Psoas muscle (tissue), 7 donors: ENCODE measurements at regions not wholly inside any gene's neighbourhood (a gene's known extent, or its start where the extent isn't known, plus 50 kb on each side); places are given as distances from the start of the nearest gene placed in this dataset.

ENCODE experiments used
- ATAC-seq, 4 donors: fragments of 200-7000 bp; cut with Tn5 transposase; one replicate each; pipeline ENCODE4 v1.9.1; 2020; ENCODE audit warnings: moderate library complexity in 3 of 4, mild to moderate bottlenecking in 2 of 4
- DNase-seq, 2 donors: peaks; one replicate each; pipeline ENCODE4 v3.0.0-alpha.2; 2020
- H3K27ac ChIP-seq: fragments of 200-600 bp; one replicate; pipeline ENCODE4 v1.8.0; 2022
- H3K27me3 ChIP-seq, 3 donors: fragments of 200-600 bp in 1 of 3; one replicate each; pipeline versions ENCODE4 v1.6.1 to v1.8.0; 2013 to 2022; ENCODE audit warnings: low read length in 2 of 3, mild to moderate bottlenecking in 2 of 3, moderate library complexity in 1 of 3; ENCODE audit not compliant: insufficient read depth in 3 of 3
- H3K36me3 ChIP-seq, 2 donors: fragments of 200-600 bp in 1 of 2; one replicate each; pipeline versions ENCODE4 v1.6.1 to v1.8.0; 2013 to 2022; ENCODE audit warnings: low read depth in 1 of 2, mild to moderate bottlenecking in 1 of 2, moderate library complexity in 1 of 2; ENCODE audit not compliant: insufficient read depth in 1 of 2
- H3K4me1 ChIP-seq: fragments of 200-600 bp; one replicate; pipeline ENCODE4 v1.8.0; 2022
- H3K4me3 ChIP-seq: fragments of 200-600 bp; one replicate; pipeline ENCODE4 v1.8.0; 2022; ENCODE audit warnings: mild to moderate bottlenecking
- H3K9me3 ChIP-seq: fragments of 200-600 bp; one replicate; pipeline ENCODE4 v1.8.0; 2022
- CTCF ChIP-seq: fragments of 200-600 bp; IDR thresholded peaks from one replicate; pipeline ENCODE4 v1.8.0; 2022; ENCODE audit warnings: antibody characterized with exemption
- WGBS, 3 donors: extraction: QIAGEN DNeasy Blood & Tissue Kit; methylation state at CpG; one replicate each; pipeline versions ENCODE4 v1.1.6 to v1.1.7; 2013; 5-methylcytosine and 5-hydroxymethylcytosine counted together
- intact Hi-C, 2 donors: fragments of 100-400 bp; cut with DNase I; formaldehyde crosslinking; loops; one replicate each; pipeline versions ENCODE4 v1.11.0 to v1.14.2; 2022
- donor health status: healthy with polysubstance abuse.
- donor health status: DM: no; HTN: no; CAD: no; lungs with moderate emphysema.
- donor health status: Bipolar disorder and iron deficiency.
- donor health status: healthy.
- donor health status: DM: yes; HTN: yes; CAD: no.
- donor health status: DM: no; HTN: no; CAD: no.
- donor health status: DM: yes; HTN: yes; CAD: no.

DNA sequence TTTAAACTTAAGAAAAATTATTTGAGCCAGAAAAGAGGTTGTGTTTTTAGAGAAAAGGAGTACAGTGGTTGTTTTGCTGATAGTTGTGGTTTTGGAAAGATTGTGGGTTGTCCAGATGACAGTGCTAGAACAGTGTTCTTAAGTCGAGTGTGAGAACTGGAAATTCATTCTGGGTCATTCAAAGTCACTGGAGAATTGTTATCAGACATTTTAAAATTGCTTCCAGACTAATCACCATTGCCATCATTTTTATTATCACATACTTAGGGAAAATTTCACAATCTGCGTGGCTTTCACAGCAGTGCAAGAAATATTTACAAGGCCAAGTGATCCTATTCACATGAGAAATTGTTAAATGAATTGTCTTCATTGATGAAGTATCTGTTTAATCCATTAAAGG is 242.2 kb upstream of the DDI1 start:
- WGBS, 3 donors, result 33 to 65% (median 63%) methylated on average over 2 of the region's 2 CpGs
- peak in 1 of 4 donors; percentile 42 for ATAC-seq
- no peak for TF ChIP-seq CTCF

DNA sequence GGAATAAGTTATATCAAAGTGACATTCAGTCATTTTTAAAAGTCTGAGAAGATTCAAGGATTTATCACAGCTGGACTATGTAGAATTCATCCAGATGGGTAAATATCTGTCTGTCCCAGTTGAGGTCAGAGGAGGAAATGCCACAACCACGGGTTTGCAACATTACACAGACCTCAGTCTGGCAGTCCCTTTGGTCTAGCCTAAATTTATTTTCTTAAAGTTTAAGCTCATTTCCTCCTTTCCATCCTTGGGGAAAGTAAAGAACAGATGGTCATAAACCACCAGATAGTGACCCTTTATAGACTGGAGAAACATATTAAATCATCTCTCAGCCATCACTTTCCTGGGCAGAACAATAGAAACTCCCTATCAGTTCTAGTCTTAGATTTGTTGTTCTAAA is 238.4 kb upstream of the DDI1 start:
- no peak for TF ChIP-seq CTCF
- ATAC-seq, result peak in 2 of 4 donors; percentile 34 to 57
- WGBS, 3 donors, result 4 to 17% (median 6%) methylated on average over 1 of the region's 1 CpG
- H3K27me3 ChIP-seq, result no peaks in the 10 kb centered on the region
- H3K27ac ChIP-seq, result no peak overlapping the region
- intact Hi-C loops, result no loop called here
- H3K36me3 ChIP-seq, result no peaks in the 10 kb centered on the region
- H3K9me3 ChIP-seq, result no peaks in the 10 kb centered on the region
- no peaks in the 10 kb centered on the region for H3K4me1 ChIP-seq
- no peak overlapping the region for H3K4me3 ChIP-seq
- no peak for DNase-seq

More for the DNA sequence above, 242.2 kb upstream of the DDI1 start:
- DNase-seq, result no peak
- H3K9me3 ChIP-seq, result no peaks in the 10 kb centered on the region
- H3K4me1 ChIP-seq, result no peaks in the 10 kb centered on the region
- H3K27ac ChIP-seq, result no peak overlapping the region
- no peaks in the 10 kb centered on the region for H3K27me3 ChIP-seq
- H3K4me3 ChIP-seq, result no peak overlapping the region
- intact Hi-C loops, result no loop called here
- no peaks in the 10 kb centered on the region for H3K36me3 ChIP-seq

- no peak overlapping the region for H3K27ac ChIP-seq
These were observed 238.0 kb upstream of the DDI1 start for GRCh38 chr11:103798446-103798845.

DNA sequence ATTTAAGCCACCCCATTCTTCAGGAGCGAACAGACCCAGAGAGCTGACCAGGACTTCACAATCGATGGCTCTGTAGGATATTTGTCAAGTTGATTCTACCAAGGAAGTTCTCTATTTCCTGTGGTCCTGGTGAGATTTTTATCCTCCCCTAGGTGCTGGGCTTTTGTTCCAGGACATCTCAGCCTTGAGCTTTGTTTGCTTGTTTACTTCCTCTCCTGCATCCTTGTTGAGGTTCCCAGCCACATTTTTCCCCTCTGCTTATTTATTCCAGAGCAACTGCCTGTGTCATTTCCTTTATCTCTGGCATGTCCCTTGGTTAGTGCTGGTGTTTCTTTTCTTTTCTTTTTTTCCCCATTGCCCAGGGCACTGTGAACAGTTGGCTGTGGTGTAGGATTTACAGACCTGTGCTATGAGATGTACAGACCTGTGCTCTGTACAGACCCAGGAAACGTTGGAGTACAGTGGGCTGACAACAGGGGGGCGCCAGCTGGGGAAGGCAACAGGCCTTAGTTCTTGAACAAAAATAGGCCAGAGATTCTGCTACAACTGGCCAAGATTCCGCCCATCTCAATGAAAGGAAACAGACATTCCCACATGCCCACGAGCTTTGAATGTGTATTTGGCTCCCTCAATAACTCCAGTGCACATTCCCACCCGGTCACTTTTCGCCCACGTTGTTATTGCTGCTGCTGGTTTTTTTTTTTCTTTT is 235.9 kb upstream of the DDI1 start:
- no peak overlapping the region for H3K27ac ChIP-seq
- no peak for ATAC-seq

More at GRCh38 chr11:103798446-103798845, 238.0 kb upstream of the DDI1 start:
- 73 to 82% (median 75%) methylated on average over 3 of the region's 3 CpGs for WGBS, 3 donors
- H3K27me3 ChIP-seq, result no peaks in the 10 kb centered on the region
- TF ChIP-seq CTCF, result no peak
- intact Hi-C loops, result no loop called here
- H3K36me3 ChIP-seq, result no peaks in the 10 kb centered on the region
- DNase-seq, result no peak
- H3K4me1 ChIP-seq, result no peaks in the 10 kb centered on the region
- no peaks in the 10 kb centered on the region for H3K9me3 ChIP-seq
- no peak for ATAC-seq
- no peak overlapping the region for H3K4me3 ChIP-seq

More for the DNA sequence above, 235.9 kb upstream of the DDI1 start:
- DNase-seq, result no peak
- H3K4me3 ChIP-seq, result no peak overlapping the region
- no peaks in the 10 kb centered on the region for H3K27me3 ChIP-seq
- WGBS, 3 donors, result 38 to 48% (median 46%) methylated on average over 9 of the region's 9 CpGs
- H3K9me3 ChIP-seq, result no peaks in the 10 kb centered on the region
- no peaks in the 10 kb centered on the region for H3K36me3 ChIP-seq
- intact Hi-C loops, result no loop called here
- no peak for TF ChIP-seq CTCF
- H3K4me1 ChIP-seq, result no peaks in the 10 kb centered on the region
